ENCODE measurements at regions not wholly inside any gene's neighbourhood (a gene's known extent, or its start where the extent isn't known, plus 50 kb on each side); places are given as distances from the start of the nearest gene placed in this dataset.

GRCh38 chr17:63102034-63102433 lies 136.0 kb downstream of the TANC2 start:
- Histone ChIP-seq H3K36me3 (ENCODE audit: control insufficient read depth, insufficient read depth, low read length) (no peaks in the 10 kb centered on the region), H3K27me3 (ENCODE audit: control insufficient read depth, insufficient read depth, low read length) (no peaks in the 10 kb centered on the region), H3K4me3 (ENCODE audit: low read depth, low read length) (no peak overlapping the region)
- DNase-seq (ENCODE audit: low read depth), result no peak
- CTCF ChIA-PET, result no interaction called here
- TF ChIP-seq CTCF (IDR thresholded peaks at IDR 0.05; ENCODE audit: insufficient read depth, low read depth, low read length), result no peak
- POLR2A ChIA-PET, result no interaction called here

GRCh38 chr17:63106050-63106449 lies 140.0 kb downstream of the TANC2 start:
- CTCF ChIA-PET, result interaction anchor here (0.6 kb wide), 1 partner anchor 162 kb away, joined by 3 read pairs; no protein-coding TSS in a partner anchor
- TF ChIP-seq CTCF (IDR thresholded peaks at IDR 0.05; ENCODE audit: insufficient read depth, low read depth, low read length), result no peak
- no peak overlapping the region for H3K4me3 ChIP-seq (ENCODE audit: low read depth, low read length)
- POLR2A ChIA-PET, result no interaction called here
- H3K36me3 ChIP-seq (ENCODE audit: control insufficient read depth, insufficient read depth, low read length), result no peaks in the 10 kb centered on the region
- no peaks in the 10 kb centered on the region for H3K27me3 ChIP-seq (ENCODE audit: control insufficient read depth, insufficient read depth, low read length)
- no peak for DNase-seq (ENCODE audit: low read depth)

- no peak for TF ChIP-seq CTCF (IDR thresholded peaks at IDR 0.05; ENCODE audit: insufficient read depth, low read depth, low read length)
- CTCF ChIA-PET, result no interaction called here
- POLR2A ChIA-PET, result no interaction called here
- H3K36me3 ChIP-seq (ENCODE audit: control insufficient read depth, insufficient read depth, low read length), result no peaks in the 10 kb centered on the region
- DNase-seq (ENCODE audit: low read depth), result no peak
- no peak overlapping the region for H3K4me3 ChIP-seq (ENCODE audit: low read depth, low read length)
- H3K27me3 ChIP-seq (ENCODE audit: control insufficient read depth, insufficient read depth, low read length), result no peaks in the 10 kb centered on the region
These were observed 143.6 kb downstream of the TANC2 start for GRCh38 chr17:63109661-63110060.

- ChIA-PET CTCF (no interaction called here), POLR2A (no interaction called here)
- no peaks in the 10 kb centered on the region for H3K36me3 ChIP-seq (ENCODE audit: control insufficient read depth, insufficient read depth, low read length)
- no peaks in the 10 kb centered on the region for H3K27me3 ChIP-seq (ENCODE audit: control insufficient read depth, insufficient read depth, low read length)
- no peak for DNase-seq (ENCODE audit: low read depth)
- TF ChIP-seq CTCF (IDR thresholded peaks at IDR 0.05; ENCODE audit: insufficient read depth, low read depth, low read length), result no peak
- H3K4me3 ChIP-seq (ENCODE audit: low read depth, low read length), result no peak overlapping the region
These were observed 147.1 kb downstream of the TANC2 start for GRCh38 chr17:63113167-63113566.

GRCh38 chr17:63116228-63116627 lies 150.2 kb downstream of the TANC2 start:
- H3K27me3 ChIP-seq (ENCODE audit: control insufficient read depth, insufficient read depth, low read length), result no peaks in the 10 kb centered on the region
- CTCF ChIA-PET, result interaction anchor here (1.0 kb wide), 1 partner anchor 12 kb away, joined by 3 read pairs; no protein-coding TSS in a partner anchor
- no peak for DNase-seq (ENCODE audit: low read depth)
- POLR2A ChIA-PET, result interaction anchor here (0.6 kb wide), 1 partner anchor 37 kb away, joined by 3 read pairs; no protein-coding TSS in a partner anchor
- no peak overlapping the region for H3K4me3 ChIP-seq (ENCODE audit: low read depth, low read length)
- no peaks in the 10 kb centered on the region for H3K36me3 ChIP-seq (ENCODE audit: control insufficient read depth, insufficient read depth, low read length)
- TF ChIP-seq CTCF (IDR thresholded peaks at IDR 0.05; ENCODE audit: insufficient read depth, low read depth, low read length), result no peak

Measured in BJ (cell line).